Stimulated activated CD8-positive, alpha-beta memory T cell treated with anti-CD3 and anti-CD28 coated beads, Interleukin-7, amount 100 ng/mL, for 4 hours (primary cell): ENCODE measurements at regions not wholly inside any gene's neighbourhood (a gene's known extent, or its start where the extent isn't known, plus 50 kb on each side); places are given as distances from the start of the nearest gene placed in this dataset.
"Not testable (repeated sequence)": the region's sequence is repeated elsewhere in the genome, so short reads cannot be mapped to it uniquely, and the experiment has no call there.

Source experiments
- DNase-seq, 2 donors: peaks; one replicate each; pipeline ENCODE4 v3.0.0-alpha.2; 2020; ENCODE audit warnings: low read depth in 2 of 2

DNA sequence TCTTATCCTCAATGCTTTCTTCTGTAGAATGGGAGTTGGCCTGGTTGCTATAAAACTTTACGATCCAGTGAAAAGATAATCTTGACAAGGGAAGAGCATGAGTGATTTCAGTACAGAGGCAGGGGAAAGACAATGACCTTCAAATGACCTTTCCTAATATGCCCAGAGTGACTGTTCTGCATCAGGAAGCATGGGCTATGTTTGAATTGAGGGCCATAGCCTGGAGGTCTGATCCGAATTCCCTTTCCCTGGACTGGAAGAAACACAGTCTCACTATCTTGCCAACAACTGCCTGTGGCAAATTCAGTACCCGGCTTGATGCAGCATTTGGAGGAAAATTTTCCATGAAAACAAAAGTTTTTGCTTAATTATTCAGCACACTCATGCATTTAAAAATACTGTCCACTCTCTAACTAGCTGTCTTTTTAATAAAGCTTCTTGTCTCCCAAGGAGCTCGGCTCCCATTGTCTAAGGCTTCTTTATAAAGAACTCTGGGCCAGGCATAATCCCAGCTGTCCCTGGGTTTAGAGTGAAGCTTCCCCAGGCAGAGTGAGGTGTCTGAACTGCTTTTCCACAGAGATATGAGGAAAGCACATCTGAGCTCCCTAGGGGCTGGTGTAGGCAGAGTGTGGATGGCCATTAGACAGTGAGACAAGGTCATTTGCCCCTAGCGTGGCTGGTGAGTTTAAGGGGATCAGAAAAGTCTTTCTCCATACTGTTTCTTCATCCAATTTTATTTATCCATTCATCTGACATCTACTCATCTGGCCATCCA, 132.7 kb upstream of the CADM1 start:
- no peak for DNase-seq

DNA sequence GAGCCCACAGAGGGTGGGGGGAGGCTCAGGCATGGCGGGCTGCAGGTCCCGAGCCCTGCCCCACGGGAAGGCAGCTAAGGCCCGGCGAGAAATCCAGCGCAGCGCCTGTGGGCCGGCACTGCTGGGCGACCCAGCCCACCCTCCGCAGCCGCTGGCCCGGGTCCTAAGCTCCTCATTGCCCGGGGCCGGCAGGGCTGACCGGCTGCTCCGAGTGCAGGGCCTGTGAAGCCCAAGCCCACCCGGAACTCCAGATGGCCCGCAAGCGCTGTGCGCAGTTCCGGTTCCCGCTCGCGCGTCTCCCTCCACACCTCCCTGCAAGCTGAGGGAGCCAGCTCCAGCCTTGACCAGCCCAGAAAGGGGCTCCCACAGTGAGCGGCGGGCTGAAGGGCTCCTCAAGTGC, 129.8 kb upstream of the CADM1 start:
- DNase-seq, result not testable (repeated sequence)

DNA sequence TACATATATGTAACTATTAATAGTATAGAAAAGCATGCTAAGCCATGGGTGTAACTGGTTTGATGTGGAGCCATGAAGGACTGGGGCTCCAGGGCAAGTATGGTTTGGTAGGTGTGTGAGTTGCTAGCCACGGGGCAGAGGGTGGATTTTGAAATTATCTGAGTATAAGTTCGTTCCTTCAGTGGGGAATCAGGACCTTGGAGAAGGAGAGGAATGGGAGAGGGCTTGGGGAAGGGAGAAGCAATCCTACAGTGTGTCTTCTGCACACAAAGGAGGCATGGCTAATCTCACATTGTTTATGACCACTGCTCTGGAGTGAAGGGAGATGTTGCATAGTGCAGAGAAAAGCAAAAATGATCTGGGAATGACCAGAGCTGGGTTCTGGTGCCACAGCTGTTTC, 127.8 kb upstream of the CADM1 start:
- no peak for DNase-seq

DNA sequence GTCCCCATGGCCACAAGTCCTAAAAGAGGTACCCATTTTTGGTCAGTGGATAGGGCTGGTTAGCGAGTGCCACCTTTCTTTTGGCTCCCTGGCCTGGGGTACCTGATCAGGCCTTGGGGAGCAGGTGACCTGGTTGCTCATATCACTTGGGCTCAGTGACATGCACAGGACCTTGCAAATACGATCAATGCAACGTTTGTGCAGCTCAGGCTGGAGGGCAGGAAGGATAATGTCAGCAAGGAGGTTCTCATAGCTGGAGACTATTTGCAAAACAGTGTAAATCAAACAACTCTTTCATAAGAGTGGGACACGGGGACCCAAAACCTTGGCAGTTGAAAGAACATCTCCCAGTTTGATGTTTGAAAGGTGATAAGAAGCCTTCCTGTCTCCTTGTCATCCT, 127.4 kb upstream of the CADM1 start:
- DNase-seq, result no peak

DNA sequence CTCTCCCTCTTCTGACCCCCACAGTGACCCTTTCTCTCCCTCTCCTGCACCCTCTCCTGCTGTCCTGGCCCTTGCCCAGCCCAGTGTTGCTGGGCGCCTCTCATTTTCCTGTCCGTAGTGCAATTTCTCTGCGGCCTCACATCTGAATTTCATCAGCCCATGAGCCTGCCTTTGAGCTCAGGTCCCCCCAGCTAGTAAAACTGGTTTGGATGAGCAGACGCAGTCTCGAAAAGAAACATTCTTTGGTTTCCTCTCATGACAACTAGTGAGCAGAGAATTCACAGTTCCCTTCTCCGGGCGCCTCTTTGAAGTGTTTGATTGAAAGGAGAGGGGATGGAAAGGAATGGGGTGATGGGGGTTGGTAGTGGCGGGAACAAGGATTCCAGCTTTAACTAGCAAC, 126.0 kb upstream of the CADM1 start:
- no peak for DNase-seq

DNA sequence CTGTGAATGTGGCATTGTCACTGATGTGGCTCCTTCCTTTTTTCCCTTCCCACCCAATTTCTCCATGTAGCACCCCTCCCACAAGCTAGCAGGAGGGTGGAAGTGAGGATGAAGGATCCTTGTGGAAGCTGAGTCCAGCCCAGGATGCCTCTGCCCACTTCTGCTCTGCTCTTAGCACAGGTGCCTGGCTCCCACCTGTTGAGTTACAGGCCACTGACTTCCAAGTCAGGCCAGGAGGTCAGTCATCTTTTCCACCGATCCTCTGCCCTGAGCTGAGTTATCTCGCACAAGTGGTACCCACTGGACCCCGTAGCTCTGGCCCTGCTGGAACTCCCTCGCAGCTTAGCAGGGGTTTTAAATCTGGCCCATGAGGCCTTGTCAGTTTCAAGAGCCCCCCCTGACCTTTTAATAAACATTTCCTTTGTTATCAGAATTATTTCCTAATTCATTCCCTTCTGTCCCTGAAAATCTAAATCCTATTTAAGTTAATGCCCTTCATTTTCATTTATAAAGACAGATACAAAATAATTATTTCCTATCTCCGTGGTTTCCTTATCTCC, 125.3 kb upstream of the CADM1 start:
- DNase-seq, result no peak

DNA sequence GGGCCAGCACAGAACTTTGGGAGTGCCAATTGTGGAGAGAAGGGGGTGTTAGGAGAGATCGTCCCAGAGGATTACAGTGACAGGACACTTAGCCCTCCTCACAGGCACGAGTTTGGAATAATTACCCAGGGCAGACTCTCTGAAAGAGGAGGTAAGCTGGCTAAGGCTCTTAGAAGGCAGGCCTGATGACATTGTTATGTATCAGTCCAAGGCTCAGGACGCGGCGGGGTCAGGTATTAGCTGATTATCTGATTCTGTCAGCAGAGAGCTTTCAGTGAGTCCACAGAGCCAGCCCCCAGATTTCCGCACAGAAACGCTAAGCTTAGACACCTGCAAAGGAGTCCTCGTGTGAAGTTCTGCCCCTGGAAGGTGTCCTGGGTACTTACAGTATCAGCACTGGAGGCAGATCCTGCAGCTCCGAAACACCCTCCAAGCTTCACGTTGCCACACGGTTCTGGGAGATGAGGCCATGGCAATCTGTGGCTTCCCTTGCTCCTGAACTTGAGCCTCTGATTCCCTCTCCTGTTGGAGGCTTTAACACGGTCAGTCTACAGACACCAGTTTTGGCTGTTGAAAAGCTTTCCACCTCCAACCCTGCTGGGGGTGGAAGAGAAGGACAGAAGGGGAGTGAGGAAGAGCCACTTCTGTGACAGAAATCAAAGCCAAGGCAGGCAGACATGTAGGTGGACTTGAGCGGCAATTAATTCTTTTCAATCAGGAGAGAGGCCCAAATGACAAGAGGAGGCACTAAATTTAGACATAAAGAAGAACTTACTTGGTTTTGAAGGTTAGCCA, 123.6 kb upstream of the CADM1 start:
- DNase-seq, result no peak

DNA sequence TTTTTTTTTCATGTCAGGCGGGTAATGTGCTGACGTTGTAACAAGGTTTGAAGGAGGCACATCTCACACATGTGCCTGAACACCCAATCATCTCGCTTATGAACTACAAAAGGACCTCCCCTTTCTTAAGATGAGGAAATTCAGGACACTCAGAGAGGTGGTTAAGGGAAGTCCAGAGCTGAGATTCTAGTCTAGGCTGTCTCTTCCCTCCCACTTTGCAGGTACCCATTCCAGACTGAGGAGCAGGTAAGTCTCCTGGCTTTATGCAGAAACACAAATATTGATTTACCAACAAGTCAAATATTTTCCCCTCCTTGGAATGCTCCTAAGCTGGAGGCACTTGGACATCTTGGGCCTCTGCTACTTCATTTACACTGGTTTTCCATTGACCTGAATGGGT, 122.9 kb upstream of the CADM1 start:
- no peak for DNase-seq

DNA sequence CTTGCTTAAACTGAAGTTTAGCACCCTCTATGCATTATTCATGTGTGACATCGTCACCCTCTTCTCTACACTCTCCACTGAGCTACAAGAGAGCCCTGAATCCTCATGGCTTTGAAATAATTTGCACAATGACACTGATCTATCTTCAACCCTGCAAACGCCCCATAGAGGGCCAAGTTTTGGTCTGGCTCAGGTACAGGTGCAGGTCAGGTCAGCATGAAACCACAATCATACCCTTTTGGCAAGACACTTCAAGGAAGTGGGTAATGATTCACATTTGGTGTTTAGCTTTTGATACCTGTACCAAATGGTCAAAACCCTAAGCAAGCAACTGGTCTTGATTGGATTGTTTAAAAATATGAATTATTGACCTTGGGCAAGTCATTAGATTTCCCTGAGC, 122.2 kb upstream of the CADM1 start:
- DNase-seq, result no peak

DNA sequence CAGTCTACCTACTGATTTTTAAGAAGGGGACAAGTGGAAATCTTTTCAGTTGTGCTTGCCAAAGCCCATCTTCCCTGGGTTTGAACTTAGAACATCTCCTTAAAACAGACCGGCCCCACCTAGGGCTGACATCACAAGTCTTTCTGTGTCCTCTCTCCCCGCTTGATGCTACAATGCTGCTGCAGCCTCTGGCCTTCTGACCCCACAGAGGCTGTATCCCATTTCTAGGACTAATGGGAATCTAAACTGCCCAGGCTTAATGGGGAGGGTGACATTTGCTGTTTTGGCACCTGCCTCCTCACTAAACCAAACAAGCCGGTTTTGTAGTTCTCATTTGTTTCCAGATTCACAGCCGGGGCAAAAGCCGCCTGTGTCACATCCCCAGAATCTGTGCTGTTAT, 121.3 kb upstream of the CADM1 start:
- no peak for DNase-seq

DNA sequence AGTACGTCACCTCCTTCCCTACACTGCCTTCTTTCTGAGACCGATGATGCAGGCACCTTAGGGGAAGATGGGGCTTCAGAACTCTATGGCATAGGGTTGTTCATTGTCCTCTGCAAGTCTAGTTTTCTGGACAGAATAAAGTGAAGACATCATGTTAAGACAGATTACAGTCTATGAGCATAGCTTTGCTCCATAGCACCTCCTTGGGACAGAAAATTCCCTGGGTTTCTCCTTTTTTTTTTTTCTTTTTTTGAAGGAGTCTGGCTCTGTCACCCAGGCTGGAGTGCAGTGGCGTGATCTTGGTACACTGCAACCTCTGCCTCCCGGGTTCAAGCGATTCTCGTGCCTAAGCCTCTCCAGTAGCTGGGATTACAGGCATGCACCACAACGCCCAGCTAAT, 119.8 kb upstream of the CADM1 start:
- DNase-seq, result no peak

DNA sequence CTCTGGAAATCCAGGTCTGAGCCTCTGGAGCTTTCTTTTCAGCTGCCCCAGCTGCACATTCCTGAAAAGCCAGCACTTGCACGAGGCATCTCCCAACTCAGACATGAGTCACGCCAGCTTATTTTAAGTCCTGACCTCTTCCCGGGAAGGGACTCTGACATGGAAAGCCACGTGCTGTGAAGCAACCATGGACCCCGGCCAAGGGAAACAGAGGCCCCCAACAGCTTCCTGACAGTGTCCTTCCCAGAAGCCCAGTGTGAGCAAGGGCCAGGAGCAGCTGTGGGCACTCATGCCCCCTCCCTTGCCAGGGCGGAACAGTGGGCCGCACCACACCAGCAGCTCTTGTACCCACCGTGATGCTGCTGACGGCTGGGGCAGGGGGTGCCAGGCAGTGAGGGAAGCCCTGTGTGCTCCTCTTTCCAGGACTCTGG, 118.8 kb upstream of the CADM1 start:
- no peak for DNase-seq

DNA sequence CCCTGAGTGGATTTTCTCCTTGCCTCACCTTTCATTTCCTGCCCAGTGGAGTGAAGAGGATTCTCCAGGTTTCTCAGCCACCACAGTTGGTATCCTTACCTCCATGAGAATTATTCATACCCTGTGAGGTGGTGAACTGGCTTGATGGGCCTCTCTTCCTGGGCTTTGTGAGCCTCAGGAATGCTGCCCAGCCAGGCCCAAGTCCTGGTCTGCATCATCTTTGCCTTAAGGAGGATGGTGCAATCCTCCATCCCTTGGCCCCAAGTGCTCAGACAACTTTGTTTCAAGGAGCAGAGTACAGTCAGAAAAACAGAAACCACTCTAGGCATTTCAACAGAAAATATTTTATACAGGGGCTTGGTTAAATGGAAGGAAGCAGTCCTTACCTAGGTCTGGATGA, 114.2 kb upstream of the CADM1 start:
- DNase-seq, result no peak

DNA sequence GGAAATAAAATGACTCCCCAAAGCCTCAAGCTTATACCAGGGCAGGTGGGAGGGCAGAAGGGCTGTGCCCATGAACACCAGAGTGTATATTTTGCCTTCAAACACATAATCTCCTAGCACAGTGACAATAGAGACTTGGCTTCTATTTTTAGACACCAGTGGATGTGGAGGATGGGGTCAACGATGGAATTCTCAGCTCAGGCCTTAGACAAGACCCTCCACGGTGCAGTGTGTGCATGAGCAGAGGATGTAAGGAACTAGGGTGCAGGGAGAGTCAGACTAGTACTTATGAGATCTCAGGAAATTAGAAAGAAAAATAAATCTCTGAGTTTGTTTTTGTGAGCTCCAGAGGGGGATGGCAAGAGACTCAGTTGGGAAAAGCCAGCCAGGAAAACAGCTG, 113.6 kb upstream of the CADM1 start:
- no peak for DNase-seq

DNA sequence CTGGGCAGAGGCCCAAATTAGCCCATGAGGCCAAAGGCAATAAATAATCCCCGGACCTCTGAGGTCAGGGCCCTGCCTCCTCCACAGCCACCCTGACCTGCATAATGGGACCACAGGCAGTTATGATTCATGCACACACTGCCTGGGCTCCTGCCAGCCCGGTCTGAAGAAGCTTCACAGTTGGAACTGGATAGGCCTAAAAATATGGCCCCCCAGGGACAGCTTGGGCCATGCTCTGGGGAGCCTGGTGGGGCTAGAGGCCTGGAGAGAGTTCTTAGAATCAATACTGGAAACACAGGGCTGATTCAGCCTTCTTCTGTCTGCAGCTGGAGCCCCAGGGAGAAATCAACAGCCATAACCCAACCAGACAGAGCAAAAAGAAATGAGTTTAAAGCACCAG, 112.8 kb upstream of the CADM1 start:
- DNase-seq, result no peak

DNA sequence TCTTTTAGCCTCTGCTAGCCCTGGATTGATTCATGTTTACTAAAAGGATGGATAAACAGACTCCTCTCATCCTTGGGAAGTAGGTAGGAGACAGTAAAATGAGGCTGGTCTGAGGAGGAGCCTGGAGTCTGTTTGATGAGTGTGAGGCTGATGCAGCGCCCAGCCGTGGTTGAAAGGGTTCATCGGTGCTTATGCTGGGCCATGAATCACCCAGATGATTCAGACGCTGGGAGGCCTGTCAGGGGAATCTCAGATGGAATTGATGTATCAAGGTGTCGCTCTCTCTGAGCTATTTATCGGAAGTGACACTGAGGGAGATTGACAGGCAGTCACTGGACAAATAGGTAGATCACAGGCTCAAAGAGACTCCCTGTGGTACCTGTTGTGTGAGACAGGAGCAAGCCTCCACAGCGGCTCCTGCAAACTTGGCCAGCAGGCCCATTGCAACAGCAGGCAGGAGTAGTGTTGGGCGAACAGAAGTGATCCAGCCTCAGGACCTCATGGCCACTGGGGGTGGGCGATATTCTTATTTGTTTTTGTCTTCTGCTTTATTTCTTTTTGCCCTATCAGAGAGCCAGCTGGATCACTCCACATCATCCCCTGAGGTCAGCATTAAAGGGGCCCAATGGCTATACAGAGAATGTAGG, 109.9 kb upstream of the CADM1 start:
- no peak for DNase-seq

DNA sequence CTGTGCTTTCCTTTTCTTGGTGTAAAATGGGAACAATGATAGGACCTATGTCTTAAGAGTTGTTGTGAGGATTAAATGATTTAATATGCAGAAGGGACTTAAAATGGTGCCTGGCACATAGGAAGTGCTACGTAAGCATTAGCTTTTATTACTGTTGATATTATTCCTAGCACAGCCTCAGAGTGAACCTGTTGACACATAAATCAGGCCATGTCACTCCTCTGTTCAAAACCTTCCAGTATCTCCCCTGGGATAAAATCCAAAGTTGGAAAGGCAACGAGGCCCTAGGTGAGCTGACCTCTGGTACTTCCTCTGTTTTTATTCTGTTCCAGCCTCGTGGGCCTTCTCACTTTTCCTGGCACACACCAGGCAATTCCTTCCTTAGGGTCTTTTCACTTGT, 108.8 kb upstream of the CADM1 start:
- DNase-seq, result no peak

DNA sequence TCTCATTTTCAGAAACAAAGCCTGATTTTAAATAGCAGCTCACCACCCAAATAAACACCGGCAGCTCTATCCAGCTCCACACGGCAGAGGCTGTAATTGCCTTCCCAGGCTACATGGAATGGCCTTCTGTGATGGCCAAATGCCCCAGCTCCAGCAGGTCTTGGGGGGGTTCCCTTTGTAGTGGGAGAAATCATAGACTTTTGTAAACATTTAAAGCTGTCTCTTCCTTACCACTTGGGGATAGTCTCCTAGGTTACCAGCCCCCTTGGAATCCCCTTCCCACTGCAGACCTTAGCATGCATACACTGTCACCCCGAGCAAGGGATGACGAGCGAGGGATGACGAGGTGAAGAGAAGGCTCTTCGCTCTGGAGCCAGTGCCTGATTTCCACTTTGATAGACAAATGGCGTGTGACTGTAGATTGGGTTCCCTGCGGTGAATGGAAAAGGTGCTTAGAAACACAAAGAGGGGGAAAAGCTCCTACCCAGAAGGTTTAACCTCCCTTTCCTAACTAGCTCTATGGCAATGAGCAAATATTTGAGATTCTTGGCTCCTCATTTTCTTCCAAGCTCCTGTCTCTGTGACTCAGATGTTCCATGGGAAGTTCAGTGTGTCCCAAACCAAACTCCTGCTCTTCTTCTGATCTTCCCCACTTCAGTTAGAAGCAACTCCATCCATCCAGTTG, 108.0 kb upstream of the CADM1 start:
- no peak for DNase-seq

DNA sequence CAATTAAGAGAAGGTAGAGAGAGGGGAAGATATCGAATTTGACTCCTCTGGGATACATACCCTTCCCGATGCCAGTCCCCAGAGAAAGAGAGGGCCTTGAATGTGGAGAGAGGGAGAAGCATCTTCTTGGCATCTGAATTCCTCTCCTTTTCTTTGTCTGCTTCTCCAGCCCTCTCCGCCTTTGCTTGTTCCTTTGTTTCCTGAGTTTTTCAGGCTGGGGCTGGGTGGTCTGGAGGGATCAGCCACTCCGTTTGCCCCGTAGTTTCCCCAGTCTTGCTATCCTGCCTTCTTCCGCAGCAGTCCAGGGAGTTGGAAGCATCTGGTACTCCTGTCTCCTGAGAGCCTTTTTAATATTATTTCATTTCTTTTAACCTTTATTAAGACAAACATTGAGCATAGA, 107.1 kb upstream of the CADM1 start:
- DNase-seq, result no peak

DNA sequence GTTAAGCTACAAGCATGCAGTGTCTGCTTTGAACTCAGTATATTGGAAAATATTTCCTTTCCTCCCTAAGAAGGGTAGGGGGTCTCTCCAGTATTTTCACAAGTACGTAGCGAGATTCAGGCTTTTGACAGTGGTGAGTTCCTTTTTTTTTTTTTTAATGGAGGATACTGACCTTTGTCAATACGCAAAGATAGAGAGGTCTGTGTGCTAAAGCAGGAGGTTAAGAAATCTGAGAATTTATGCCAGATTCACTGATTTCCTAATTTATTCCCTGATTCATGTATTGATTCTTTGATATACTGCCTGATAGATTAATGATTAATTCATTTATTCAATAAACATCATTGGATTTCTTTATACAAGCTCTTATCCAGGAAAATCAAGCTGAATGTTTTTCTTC, 106.7 kb upstream of the CADM1 start:
- no peak for DNase-seq

DNA sequence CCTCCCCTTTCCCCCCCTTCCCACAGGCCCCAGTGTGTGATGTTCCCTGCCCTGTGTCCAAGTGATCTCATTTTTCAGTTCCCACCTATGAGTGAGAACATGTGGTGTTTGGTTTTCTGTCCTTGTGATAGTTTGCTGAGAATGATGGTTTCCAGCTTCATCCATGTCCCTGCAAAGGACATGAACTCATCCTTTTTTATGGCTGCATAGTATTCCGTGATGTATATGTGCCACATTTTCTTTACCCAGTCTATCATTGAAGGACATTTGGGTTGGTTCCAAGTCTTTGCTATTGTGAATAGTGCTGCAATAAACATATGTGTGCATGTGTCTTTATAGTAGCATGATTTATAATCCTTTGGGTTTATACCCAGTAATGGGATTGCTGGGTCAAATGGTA, 106.0 kb upstream of the CADM1 start:
- DNase-seq, result not testable (repeated sequence)

DNA sequence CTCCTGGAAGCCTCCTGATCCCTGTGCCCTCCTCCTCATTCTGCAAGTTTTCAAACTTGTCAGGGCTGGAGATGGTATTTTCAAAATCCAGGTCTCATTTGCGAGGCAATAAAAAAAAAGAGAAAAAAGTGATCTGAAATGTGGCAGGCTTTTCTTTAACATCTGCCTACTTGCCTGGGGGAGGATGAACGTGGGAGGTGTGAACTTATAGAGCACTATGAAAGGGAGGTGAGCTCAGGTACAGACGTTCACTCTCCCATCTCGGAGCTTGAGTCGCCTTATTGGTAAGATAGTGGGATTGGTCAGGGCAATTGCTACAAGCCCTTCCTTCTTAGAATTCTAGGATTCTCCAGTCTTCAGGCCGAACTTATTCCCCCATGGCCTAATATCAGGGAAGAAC, 104.8 kb upstream of the CADM1 start:
- no peak for DNase-seq
